ENCODE measurements at regions not wholly inside any gene's neighbourhood (a gene's known extent, or its start where the extent isn't known, plus 50 kb on each side); places are given as distances from the start of the nearest gene placed in this dataset.

- no peak for DNase-seq (ENCODE audit: low read depth)
Measured at GRCh38 chr12:93102744-93103143, 173.6 kb upstream of the EEA1 start.

- no peak for DNase-seq (ENCODE audit: low read depth)
Measured at GRCh38 chr12:93103154-93103553, 174.1 kb upstream of the EEA1 start.

GRCh38 chr12:93104535-93104934 is 175.4 kb upstream of the EEA1 start:
- DNase-seq (ENCODE audit: low read depth) = no peak

- no peak for DNase-seq (ENCODE audit: low read depth)
Measured at GRCh38 chr12:93106910-93107309, 177.8 kb upstream of the EEA1 start.

- DNase-seq (ENCODE audit: low read depth) = no peak
Measured at GRCh38 chr12:93107514-93108312, 178.6 kb upstream of the EEA1 start.

- no peak for DNase-seq (ENCODE audit: low read depth)
Measured at GRCh38 chr12:93108985-93109384, 179.9 kb upstream of the EEA1 start.

GRCh38 chr12:93109551-93110203 is 180.6 kb upstream of the EEA1 start:
- no peak for DNase-seq (ENCODE audit: low read depth)

GRCh38 chr12:93111773-93112172 is 182.7 kb upstream of the EEA1 start:
- no peak for DNase-seq (ENCODE audit: low read depth)

- peak; percentile 56 for DNase-seq (ENCODE audit: low read depth)
Measured at GRCh38 chr12:93113317-93114006, 184.4 kb upstream of the EEA1 start.

- no peak for DNase-seq (ENCODE audit: low read depth)
Measured at GRCh38 chr12:93115198-93115601, 186.1 kb upstream of the EEA1 start.

- DNase-seq (ENCODE audit: low read depth) = peak; percentile 66
Measured at GRCh38 chr12:93115646-93116045, 186.6 kb upstream of the EEA1 start.

GRCh38 chr12:93116632-93117031 is 187.5 kb upstream of the EEA1 start:
- no peak for DNase-seq (ENCODE audit: low read depth)

GRCh38 chr12:93121729-93122488 is 192.8 kb upstream of the EEA1 start:
- DNase-seq (ENCODE audit: low read depth) = peak; percentile 79

GRCh38 chr12:93122569-93123091 is 193.5 kb upstream of the EEA1 start:
- no peak for DNase-seq (ENCODE audit: low read depth)

GRCh38 chr12:93125126-93125525 is 196.0 kb upstream of the EEA1 start:
- DNase-seq (ENCODE audit: low read depth) = peak; percentile 59

- peak; percentile 21 for DNase-seq (ENCODE audit: low read depth)
Measured at GRCh38 chr12:93126069-93126474, 197.0 kb upstream of the EEA1 start.

GRCh38 chr12:93127107-93127560 is 198.0 kb upstream of the EEA1 start:
- no peak for DNase-seq (ENCODE audit: low read depth)

GRCh38 chr12:93127582-93128331 is 198.7 kb upstream of the EEA1 start:
- peak; percentile 65 for DNase-seq (ENCODE audit: low read depth)

GRCh38 chr12:93128332-93128707 is 199.2 kb upstream of the EEA1 start:
- no peak for DNase-seq (ENCODE audit: low read depth)

GRCh38 chr12:93130366-93131054 is 201.4 kb upstream of the EEA1 start:
- DNase-seq (ENCODE audit: low read depth) = no peak
